ENCODE measurements at regions not wholly inside any gene's neighbourhood (a gene's known extent, or its start where the extent isn't known, plus 50 kb on each side); places are given as distances from the start of the nearest gene placed in this dataset.

- TF ChIP-seq RAD21 (IDR thresholded peaks at IDR 0.05; ENCODE audit: low read length) = no peak
- TF ChIP-seq CTCF (IDR thresholded peaks at IDR 0.05) = no peak
- TF ChIP-seq IRF3 (IDR thresholded peaks at IDR 0.05; ENCODE audit: low read depth, low read length) = no peak
- no peak for TF ChIP-seq NRF1 (IDR thresholded peaks at IDR 0.05; ENCODE audit: low read depth, low read length)
- no peak for TF ChIP-seq MAX (IDR thresholded peaks at IDR 0.05; ENCODE audit: low read depth)
- TF ChIP-seq POLR2AphosphoS5 (IDR thresholded peaks at IDR 0.05; ENCODE audit: low read depth, low read length) = no peak
- no peak for TF ChIP-seq EP300 (IDR thresholded peaks at IDR 0.05; ENCODE audit: borderline replicate concordance in 1 of 2, low read depth in 1 of 2, low read length in 1 of 2)
- TF ChIP-seq EZH2phosphoT487 (IDR thresholded peaks at IDR 0.05; ENCODE audit: borderline replicate concordance, low read depth) = no peak
- TF ChIP-seq ZBTB33 (IDR thresholded peaks at IDR 0.05; ENCODE audit: borderline replicate concordance, low read depth) = no peak
Observed at GRCh38 chr6:93964926-93965325, 545.6 kb upstream of the EPHA7 start.

Measured in SK-N-SH (cell line).